ENCODE measurements at regions not wholly inside any gene's neighbourhood (a gene's known extent, or its start where the extent isn't known, plus 50 kb on each side); places are given as distances from the start of the nearest gene placed in this dataset.
A peak's percentile ranks its signal among the peaks of the same experiment; 100 is the strongest.

DNA sequence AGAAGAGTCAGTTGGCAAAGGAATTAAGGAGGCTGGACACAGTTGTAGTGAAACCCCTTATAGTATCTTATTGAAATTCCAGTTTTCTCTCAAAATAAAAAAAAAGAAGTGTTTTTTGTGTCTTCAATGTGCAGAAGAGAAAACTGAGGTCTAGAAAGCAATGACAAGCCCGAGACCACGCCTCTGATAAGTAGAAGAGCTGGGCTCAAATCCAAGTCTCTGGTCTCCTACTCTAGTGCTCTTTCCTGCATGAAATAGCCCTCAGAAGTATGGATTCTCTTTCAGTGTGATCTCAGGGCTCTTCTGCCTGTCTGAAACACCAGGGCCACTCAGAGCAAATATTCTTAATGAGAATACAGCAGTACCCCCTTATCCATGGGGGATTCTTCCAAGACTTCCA lies 200.9 kb downstream of the KIF18A start:
- DNase-seq (ENCODE audit: low spot score) = no peak

DNA sequence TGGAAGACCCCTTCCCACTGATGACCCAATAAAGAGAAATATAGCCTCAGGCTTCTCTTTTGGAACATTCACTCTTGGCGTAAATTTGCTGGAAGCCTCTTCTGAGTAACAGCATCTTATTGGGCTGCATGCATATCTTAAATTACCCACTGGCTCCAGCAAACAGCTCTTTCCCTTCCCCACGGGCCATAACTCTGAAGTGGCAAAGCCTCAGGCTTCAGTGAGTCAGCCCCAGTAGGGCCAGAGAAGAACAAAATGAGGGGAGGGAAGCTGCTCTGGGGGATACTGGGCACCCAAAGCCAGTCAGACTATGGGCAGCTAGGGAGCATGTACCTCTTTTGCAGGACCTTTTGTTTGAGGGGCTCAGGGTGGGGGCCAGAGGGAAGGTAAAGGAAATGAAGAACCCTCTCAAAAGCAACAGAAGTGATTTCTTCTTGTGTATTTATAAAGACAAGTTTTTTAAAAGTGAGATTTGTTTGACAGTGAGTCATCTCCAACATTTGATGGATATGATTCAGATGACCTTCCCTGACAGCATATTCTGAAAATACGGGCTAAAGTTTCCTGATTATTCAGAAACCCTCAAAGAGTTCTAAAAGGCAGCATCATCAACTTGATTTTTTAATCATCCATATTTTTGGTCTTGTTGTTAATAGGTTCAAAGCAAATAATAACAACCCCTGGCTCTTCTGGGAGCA lies 203.4 kb downstream of the KIF18A start:
- peak; percentile 45 for DNase-seq (ENCODE audit: low spot score)

DNA sequence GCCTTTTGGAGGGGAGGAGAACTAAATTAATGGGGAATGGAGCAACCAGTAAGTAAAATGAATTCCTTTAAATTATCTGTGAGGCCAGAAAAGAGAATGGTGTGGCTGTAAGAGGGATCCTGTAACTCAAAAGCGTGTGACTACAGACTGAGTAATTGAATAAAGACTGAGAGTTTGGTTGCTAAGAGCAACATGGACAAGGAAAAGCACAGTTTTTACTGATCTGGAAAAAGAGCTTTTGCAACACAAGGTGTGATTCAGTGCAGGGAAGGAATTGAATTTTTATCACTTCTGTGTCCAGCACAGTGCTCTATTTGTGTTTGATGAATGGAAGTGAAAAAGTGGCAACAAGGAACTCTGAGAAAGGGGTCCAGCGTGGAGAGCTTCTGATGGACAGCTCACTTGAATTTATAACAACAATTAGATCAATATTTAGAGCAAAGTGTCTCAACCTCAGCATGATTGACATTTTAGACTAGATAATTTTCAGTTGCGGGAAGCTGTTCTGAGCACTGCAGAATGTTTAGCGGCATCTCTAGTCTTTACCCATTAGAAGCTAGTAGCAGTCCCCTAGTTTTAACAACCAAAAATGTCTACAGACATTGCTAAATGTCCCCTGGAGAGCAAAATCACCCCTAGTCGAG lies 202.8 kb upstream of the BDNF start:
- DNase-seq (ENCODE audit: low spot score) = peak; percentile 50

DNA sequence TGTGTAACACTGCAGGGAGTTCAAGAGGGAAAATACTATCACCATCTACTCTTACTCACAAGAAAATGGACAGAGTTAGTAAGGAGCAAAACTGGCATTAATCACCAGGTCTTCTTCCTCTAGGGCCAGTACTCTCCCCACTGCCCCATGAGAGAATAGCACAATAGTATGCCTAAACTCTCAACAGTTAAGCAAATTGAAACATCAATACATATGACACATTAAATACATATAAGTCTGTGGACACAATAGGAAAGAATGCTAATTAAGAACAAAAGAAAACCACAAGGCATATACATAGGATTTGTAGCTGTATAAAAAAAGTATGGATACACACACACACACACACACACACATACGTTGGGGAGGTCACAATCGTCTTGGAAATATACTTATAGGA lies 197.9 kb upstream of the BDNF start:
- DNase-seq (ENCODE audit: low spot score) = no peak

DNA sequence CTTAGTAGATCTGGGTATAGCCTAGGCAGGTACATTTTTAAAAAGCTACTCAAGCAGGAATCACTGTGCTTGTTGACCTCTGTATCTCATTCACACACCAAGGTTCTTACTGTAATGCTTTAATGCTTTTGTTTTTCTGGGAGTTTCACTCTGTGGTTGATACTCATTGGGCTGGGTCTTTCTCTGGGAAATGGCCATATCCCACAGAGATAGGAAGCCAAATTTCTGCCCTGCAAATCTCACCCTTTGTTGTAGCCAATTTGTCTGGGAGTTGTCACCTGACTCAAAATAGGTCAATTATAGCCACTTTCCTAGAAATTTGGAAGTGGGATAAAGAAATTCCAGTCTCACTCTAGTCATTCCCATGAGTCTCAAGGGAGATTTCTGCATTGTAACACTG lies 195.8 kb upstream of the BDNF start:
- DNase-seq (ENCODE audit: low spot score) = no peak

DNA sequence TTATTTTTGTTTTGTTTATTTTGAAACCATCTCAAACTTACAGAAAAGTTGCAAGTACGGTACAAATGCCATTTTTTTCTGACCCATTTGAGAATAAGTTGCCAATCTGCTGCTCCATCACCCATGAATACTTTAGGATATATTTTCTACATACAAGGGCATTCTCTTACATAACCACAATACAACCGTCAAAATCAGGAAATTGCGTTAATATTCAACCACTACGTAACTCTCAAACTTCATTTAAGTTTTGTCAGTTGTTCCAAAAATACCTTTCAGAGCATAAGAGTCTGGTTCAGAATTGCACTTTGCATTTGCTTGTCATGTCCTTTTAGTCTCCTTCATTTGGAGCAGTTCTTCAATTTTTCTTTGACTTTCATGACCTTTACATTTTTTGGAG lies 194.3 kb upstream of the BDNF start:
- no peak for DNase-seq (ENCODE audit: low spot score)

DNA sequence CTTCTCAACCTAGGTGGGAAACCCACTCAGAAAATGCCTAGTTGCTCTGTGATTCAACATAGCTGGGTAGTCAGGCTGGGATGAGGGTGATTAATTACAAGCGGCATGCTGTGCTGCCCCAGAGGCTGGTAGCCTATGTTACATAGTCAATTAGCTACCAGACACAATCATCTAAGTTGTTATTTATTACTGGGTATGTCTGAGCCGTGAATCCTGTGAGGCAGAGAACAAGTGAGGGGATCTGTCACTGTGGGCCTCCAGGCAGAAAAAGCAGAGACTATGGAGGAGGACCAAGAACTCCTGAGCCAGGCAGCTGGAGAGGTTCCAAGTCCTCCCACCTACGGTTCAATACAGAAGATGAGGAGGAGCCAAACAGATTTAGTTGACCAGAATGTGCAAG lies 186.6 kb upstream of the BDNF start:
- DNase-seq (ENCODE audit: low spot score) = no peak

DNA sequence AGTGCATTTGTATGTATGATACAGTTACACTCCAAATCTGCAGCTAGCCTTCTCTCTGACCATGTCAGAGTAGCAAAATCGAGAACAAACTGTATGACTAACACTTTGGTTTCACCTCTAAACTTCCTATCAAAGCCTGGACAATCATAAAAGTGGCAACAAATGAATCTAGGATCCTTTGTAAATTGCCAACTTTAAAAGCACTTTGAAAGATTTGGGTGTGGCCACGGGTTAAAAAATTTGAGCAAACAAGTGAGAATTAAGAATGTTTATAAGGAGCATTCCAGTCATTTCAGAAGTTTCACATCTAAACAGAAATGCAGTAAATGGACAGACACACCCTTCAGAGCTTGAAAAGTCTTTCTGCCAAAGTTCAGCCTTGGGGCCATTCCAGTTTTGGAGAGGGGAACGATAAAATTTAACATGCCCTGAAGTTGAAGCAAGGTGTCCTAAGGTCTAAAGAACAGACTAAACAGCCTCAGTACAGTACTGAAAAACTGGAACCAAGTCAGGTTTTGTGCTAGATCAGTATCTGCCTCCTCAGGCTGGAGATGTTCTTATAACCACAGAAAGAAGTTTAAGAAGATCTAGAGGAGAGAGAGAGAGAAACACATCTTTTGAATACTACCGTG lies 181.9 kb upstream of the BDNF start:
- peak; percentile 15 for DNase-seq (ENCODE audit: low spot score)

DNA sequence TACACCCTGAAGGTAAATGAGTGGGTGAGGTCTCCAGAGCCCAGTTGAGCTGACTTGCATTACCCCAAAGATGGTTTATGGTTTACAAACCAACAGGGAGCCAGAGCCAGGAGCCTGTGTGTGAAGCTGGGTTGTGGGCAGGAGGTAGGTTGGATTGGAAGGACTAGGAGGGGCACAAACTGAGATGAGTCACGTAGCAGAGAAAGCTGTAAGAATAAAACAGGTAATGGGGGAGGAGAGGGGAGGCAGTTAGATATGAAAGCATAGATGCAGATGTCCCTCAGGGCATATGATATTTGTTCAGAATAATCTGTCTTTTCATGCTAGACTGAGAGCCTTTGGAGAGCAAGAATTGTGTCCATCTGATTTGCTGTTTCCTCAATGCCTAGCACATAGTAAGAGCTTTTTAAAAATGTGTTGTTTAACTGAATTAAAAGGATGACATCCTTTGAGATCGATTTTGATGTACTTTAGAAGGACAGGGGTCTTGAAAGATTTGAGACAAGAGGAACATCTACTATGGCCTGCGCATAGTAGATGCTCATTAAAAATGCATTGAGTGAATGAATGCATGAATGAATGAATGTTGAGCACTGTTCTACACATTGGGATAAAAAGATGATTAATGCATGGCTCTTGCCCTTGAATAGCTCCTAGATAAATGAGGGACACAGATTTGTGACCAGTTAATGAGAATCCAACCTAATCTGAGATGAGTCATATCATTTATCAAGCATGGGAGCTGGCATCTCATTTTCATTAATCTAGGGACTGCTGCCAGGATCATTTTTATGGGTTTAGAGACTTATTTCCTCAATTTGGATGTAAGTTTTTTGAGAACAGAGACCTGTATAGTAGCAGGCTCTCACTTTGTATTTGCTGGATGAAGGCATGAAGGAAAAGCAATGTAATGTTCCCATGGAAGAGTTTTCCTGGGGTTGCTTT lies 175.8 kb upstream of the BDNF start:
- DNase-seq (ENCODE audit: low spot score) = no peak

DNA sequence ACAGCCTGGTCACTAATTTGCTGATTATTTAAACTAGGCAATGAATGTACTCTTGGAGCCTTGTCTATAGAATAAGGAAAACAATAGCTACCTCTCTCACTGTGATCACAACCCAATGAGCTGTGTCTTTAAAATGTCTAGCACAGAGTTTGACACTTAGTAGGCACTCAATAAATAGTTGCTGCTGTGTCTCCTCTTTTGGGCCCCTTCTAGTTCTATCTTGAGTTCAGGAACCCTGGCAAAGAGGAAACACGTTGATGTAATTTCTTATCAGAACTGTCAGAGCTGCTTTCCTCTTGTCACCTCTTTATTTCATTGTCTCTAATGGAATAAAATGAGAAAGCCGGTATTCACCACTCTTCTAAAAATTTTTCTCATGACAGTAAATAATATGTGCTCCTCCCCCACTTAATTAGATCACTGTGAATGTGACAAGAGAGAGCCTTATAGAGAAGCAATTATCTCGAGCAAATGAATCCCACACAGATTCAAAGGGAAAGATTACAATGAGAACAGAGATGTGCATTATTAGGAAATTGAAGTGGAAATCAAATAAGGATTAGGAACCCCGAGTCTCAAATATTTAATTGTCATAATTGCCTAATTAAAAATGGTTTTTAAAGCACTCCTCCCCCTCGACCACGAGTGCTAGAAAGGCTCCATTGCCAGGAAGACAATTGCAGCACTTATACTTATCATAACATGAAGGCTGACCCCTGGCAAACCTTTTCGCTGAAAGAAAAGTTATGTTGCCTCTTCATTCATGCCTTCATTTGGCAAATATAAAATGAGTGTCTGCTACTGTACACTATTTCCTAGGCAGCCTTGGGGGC lies 175.0 kb upstream of the BDNF start:
- DNase-seq (ENCODE audit: low spot score) = no peak

DNA sequence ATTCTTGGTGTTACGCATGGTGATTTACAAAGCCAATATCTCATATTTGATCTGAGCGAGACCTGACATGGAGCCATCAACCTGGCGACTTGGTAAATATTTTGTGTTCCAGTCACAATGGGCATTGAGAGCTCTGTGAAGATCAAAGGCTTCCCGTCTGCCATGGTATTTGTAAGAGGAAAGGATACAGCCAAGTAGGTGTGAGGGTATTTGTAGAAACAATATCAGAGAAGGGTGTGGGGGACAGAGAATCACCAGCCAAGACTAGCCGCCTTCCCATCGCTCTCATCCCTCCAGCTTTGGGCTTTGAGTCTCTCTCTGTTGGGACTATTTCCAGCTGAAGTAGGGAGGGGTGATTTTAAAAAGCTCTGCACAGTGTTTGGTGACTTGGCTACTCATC lies 173.4 kb upstream of the BDNF start:
- DNase-seq (ENCODE audit: low spot score) = no peak

DNA sequence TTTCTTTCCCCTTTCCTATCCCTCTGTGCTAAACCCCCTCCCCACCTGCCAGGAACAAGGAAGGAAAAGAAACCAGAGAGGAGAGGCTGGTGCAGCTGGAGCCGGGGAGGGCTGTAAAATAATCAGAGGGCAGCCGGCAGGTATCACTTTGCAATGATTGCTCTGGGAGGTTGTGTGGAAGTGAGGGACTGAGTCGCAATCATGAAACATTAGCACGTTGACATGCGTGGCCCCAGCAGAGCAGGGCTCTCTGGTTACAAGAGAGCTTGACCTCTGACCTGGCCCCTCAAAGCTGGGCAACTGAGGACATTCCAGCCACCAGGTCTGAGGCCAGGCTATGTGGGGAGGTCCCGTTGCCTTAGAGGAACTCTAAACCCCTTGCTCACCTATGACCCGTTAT lies 170.8 kb upstream of the BDNF start:
- DNase-seq (ENCODE audit: low spot score) = no peak

DNA sequence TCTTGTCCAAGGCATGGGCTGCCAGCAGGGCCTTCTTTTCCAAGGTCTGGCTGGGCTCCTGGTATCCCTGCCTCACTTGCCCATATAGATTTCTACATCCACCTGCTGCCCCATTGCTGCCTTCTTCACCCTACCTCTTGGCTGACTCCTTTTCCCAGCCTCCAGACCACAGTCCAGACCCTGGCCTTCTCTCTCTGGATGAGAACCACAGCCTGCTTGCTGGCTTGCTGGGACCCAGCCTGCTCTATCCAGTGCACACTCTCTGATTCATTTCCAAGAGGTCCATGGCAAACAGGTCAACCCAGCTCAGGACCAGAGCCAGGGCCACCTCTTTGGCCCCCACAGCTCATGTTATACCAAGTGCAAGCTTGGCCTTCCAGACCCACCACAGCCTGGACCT lies 169.4 kb upstream of the BDNF start:
- no peak for DNase-seq (ENCODE audit: low spot score)

DNA sequence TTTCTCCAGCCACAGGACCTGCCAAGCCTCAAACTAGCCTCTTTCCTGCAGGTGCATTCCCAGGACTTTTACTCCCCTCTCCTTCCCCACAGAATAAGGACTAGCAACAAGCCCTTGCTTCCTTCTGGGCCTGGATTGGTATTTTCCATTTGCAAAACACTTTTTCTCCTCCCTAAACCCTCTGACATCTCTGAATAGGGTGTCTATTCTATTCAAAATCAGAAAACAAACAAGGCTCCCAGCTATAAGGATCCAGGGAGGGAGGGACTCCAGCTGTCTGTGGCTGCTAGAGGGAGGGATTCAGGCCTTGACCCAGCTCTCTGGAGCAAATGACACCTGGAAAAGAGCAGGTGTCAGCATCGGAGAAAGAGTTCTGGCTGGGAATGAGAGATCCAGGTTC lies 168.5 kb upstream of the BDNF start:
- no peak for DNase-seq (ENCODE audit: low spot score)

DNA sequence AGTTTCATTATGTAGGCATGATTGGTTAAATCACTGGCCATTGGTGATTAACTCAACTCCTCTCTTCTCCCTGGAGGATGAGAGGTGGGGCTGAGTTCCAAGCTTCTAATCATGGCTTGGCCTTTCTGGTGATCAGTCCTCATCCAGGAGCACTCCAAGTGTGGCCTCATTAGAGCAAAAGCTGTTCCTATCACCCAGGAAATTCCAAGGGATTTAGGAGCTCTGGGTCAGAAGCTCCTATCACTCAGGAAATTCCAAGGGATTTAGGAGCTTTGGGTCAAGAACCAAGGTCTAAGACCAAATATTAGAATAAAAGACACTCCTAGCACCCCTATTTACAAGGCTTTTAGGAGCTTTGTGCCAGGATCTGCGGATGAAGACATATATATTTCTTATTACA lies 168.0 kb upstream of the BDNF start:
- no peak for DNase-seq (ENCODE audit: low spot score)

DNA sequence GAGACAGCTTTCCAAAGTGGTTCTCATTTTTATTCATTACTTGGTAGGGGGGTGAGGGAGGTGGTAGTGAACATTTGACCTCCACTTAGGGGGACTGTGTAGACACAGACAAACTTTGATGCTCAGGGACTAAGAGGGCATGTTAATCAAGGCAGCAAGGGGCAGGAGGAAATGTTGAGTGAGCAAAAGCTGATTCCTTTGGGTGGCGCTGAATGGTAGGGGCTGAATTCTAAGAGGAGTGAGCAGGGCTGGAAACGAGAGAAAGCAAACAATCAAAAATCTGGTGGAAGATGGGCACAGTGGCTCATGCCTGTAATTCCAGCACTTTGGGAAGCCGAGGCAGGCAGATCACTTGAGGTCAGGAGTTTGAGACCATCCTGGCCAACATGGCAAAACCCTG lies 164.8 kb upstream of the BDNF start:
- no peak for DNase-seq (ENCODE audit: low spot score)

DNA sequence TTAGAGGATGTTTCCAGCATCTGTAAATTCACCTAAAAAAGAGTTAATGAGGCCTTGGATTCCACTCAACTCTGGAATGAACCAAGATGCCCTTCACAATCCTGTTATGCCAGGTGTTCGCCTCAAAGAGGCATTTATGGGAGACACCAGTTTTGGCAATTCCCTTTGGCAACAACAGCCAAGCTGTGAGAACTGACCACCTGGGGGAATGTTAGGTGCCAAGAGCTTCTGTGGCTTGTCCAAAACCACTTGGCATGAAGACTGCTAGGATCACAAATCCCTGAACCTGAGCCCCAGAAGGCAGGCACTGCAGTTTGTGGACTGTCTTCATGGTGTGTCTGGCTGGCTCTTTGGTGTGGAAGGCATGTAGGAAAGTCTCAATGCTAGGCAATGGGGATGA lies 164.4 kb upstream of the BDNF start:
- no peak for DNase-seq (ENCODE audit: low spot score)

DNA sequence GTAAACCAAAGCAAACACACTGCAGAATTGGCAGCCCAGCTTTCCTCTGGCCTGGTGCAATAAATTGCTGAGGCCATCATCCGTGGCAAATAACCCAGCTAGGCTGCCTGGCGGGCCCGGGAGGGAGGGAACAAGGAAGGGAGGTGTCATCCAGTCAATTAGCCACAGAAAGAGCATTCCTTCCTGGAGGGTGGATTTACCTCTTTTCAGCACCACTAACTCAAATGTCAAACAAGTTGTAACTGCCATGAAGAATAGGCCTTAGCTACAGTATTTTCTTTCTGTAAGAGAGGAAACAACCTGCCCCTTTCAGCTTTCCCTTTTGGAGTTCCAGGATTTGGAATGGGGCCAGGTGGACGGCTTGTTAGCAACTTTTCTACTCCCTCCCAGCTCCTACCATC lies 163.8 kb upstream of the BDNF start:
- DNase-seq (ENCODE audit: low spot score) = no peak

DNA sequence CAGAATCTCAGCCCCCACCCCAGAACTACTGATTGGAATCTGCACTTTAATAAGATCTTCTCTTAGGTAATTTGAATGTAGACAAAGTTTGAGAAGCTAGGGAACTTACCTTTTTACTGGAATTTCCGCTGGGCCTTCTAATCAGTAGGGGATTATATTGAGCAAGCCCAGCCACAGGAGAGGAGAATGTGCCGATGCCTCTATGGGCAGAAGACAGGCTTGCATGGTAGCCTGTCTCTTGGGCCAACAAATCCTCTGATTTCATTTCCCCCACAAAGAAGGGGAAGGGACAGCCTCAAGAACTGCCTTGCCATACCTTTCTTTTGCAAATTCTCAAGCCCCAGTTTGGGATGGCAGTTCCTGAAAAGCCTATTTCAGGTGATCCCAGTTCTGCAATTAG lies 163.4 kb upstream of the BDNF start:
- no peak for DNase-seq (ENCODE audit: low spot score)

DNA sequence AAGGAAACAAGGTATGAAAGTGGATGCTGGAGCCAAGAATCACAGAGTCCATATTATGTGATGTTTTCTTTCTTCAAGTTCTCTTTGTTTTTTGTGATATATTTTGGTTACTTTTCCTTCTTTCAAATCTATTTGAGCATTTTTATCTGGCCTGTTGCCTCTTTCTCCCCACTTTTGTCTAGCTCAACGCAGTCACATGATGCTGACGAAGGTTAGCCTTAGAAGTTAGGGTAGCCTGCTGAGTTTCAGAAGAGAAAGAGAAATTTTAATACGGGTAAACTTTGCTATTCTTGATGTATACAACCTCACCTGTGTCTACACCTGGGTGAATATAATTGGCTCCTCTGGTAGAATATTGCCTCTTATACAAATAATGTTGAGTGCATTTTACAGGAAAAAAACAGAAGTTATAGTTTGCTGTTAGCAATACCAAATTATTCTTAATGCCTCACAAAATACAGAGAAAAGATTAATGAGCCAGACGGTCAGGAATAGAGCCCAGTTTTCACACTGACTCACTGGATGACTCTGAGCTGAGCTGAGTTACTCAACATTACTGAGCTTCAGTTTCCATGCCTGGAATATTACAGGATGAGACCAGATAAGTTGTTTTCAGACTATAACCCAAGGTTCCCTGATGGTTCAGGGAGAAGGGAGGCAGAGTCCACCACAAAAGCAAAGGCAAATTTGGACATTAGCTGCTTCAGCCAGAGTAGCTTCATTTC lies 161.6 kb upstream of the BDNF start:
- peak; percentile 83 for DNase-seq (ENCODE audit: low spot score)

DNA sequence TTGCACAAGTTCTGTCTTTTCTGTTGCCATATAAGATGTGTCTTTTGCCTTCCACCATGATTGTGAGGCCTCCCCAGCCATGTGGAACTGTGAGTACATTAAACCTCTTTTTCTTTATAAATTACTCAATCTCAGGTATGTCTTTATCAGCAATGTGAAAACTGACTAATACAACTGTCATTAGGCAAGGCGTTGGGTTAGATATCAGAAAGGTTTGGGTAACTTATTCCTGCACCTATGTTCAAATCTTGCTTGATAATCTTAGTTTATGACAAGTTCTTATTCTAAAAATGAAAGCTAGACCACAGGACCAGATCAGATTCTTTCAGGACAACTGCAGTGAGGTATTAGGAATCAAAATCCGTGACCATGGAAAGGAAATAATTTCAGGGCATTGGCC lies 160.6 kb upstream of the BDNF start:
- no peak for DNase-seq (ENCODE audit: low spot score)
